ENCODE measurements at regions not wholly inside any gene's neighbourhood (a gene's known extent, or its start where the extent isn't known, plus 50 kb on each side); places are given as distances from the start of the nearest gene placed in this dataset.

GRCh38 chr10:33673839-33674415, 339.5 kb upstream of the NRP1 start:
- Histone ChIP-seq H3K27ac (no peak overlapping the region), H3K4me3 (no peak overlapping the region), H3K27me3 (no peaks in the 10 kb centered on the region), H3K4me1 (no peaks in the 10 kb centered on the region), H3K36me3 (ENCODE audit: low read depth, missing control alignments) (no peaks in the 10 kb centered on the region), H3K9me3 (no peaks in the 10 kb centered on the region)
- TF ChIP-seq POLR2A (IDR thresholded peaks at IDR 0.05) = no peak
- TF ChIP-seq, protein P1, sequence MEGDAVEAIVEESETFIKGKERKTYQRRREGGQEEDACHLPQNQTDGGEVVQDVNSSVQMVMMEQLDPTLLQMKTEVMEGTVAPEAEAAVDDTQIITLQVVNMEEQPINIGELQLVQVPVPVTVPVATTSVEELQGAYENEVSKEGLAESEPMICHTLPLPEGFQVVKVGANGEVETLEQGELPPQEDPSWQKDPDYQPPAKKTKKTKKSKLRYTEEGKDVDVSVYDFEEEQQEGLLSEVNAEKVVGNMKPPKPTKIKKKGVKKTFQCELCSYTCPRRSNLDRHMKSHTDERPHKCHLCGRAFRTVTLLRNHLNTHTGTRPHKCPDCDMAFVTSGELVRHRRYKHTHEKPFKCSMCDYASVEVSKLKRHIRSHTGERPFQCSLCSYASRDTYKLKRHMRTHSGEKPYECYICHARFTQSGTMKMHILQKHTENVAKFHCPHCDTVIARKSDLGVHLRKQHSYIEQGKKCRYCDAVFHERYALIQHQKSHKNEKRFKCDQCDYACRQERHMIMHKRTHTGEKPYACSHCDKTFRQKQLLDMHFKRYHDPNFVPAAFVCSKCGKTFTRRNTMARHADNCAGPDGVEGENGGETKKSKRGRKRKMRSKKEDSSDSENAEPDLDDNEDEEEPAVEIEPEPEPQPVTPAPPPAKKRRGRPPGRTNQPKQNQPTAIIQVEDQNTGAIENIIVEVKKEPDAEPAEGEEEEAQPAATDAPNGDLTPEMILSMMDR (IDR thresholded peaks at IDR 0.05) = no peak
- no peak for DNase-seq
- WGBS, 2 donors = 82 to 88% methylated on average over 3 of the region's 3 CpGs
- intact Hi-C loops (cut with DNase I; ENCODE audit: low total_unique reads) = no loop called here

DNA sequence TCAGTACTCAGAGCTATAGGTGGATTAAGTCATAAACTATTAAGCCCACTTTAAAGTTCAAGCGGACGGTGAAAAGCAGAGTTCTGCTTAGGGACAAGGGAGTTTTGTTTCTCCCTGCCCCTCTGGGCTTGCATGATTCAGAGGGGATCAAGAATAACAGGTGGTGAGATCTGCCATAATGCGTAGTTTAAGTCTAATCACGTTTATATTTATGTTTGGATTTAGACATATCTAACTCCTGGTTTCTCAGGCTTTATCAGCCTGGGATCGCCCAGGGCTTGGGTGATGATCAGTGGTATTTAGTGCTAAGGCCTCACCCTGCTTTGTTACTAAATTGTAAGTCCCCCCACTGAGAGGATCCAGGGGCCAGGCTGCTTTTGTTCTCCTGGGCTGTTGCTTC, 335.4 kb upstream of the NRP1 start:
- Histone ChIP-seq H3K36me3 (ENCODE audit: low read depth, missing control alignments) (no peaks in the 10 kb centered on the region), H3K9me3 (no peaks in the 10 kb centered on the region), H3K4me1 (no peaks in the 10 kb centered on the region), H3K27me3 (no peaks in the 10 kb centered on the region), H3K4me3 (no peak overlapping the region), H3K27ac (no peak overlapping the region)
- TF ChIP-seq, protein P1 (IDR thresholded peaks at IDR 0.05) = no peak
- no peak for TF ChIP-seq POLR2A (IDR thresholded peaks at IDR 0.05)
- no peak for DNase-seq
- intact Hi-C loops (cut with DNase I; ENCODE audit: low total_unique reads) = no loop called here
- 90 to 95% methylated on average over 5 of the region's 5 CpGs for WGBS, 2 donors

- intact Hi-C loops (cut with DNase I; ENCODE audit: low total_unique reads) = no loop called here
- Histone ChIP-seq H3K9me3 (no peaks in the 10 kb centered on the region), H3K4me1 (peaks cover 7% of the 10 kb centered on the region), H3K27ac (no peak overlapping the region), H3K4me3 (no peak overlapping the region), H3K36me3 (ENCODE audit: low read depth, missing control alignments) (no peaks in the 10 kb centered on the region), H3K27me3 (no peaks in the 10 kb centered on the region)
- TF ChIP-seq POLR2A (IDR thresholded peaks at IDR 0.05) = no peak
- TF ChIP-seq, protein P1 (IDR thresholded peaks at IDR 0.05) = no peak
- 81 to 88% methylated on average over 5 of the region's 5 CpGs for WGBS, 2 donors
- DNase-seq = no peak
Measured at GRCh38 chr10:33666686-33667480, 332.4 kb upstream of the NRP1 start.

GRCh38 chr10:33665501-33665900, 331.0 kb upstream of the NRP1 start:
- TF ChIP-seq, protein P1 (IDR thresholded peaks at IDR 0.05) = no peak
- no peak for TF ChIP-seq POLR2A (IDR thresholded peaks at IDR 0.05)
- intact Hi-C loops (cut with DNase I; ENCODE audit: low total_unique reads) = no loop called here
- Histone ChIP-seq H3K9me3 (no peaks in the 10 kb centered on the region), H3K36me3 (ENCODE audit: low read depth, missing control alignments) (no peaks in the 10 kb centered on the region), H3K27ac (no peak overlapping the region), H3K4me3 (no peak overlapping the region), H3K4me1 (peaks cover 15% of the 10 kb centered on the region), H3K27me3 (no peaks in the 10 kb centered on the region)
- DNase-seq = no peak

- TF ChIP-seq, protein P1 (IDR thresholded peaks at IDR 0.05) = no peak
- TF ChIP-seq POLR2A (IDR thresholded peaks at IDR 0.05) = no peak
- H3K4me3 ChIP-seq = no peak overlapping the region
- no peaks in the 10 kb centered on the region for H3K27me3 ChIP-seq
- intact Hi-C loops (cut with DNase I; ENCODE audit: low total_unique reads) = no loop called here
- DNase-seq = no peak
- no peak overlapping the region for H3K27ac ChIP-seq
- peaks cover 15% of the 10 kb centered on the region for H3K4me1 ChIP-seq
- no peaks in the 10 kb centered on the region for H3K36me3 ChIP-seq (ENCODE audit: low read depth, missing control alignments)
- 59 to 69% methylated on average over 3 of the region's 3 CpGs for WGBS, 2 donors
- H3K9me3 ChIP-seq = no peaks in the 10 kb centered on the region
Measured at GRCh38 chr10:33664070-33664469, 329.6 kb upstream of the NRP1 start.
